SU-DHL-6 (cell line): ENCODE measurements at regions not wholly inside any gene's neighbourhood (a gene's known extent, or its start where the extent isn't known, plus 50 kb on each side); places are given as distances from the start of the nearest gene placed in this dataset.

Experiments
- CTCF ChIP-seq: fragments of 200-600 bp; sonication (generic); IDR thresholded peaks from one replicate; pipeline ENCODE4 v1.5.1; 2017; ENCODE audit warnings: antibody characterized with exemption, mild to moderate bottlenecking, low read length, moderate library complexity; ENCODE audit not compliant: insufficient read depth, poor library complexity, severe bottlenecking
- EZH2phosphoT487 ChIP-seq: fragments of 200-600 bp; sonication (generic), shearing (Covaris generic); conservative IDR thresholded peaks from 2 replicates; pipeline ENCODE4 v1.6.1; 2018; ENCODE audit warnings: mild to moderate bottlenecking, antibody characterized with exemption, low read length, moderate library complexity, mixed read lengths

GRCh38 chr1:187893471-187893870, 1064.7 kb downstream of the PLA2G4A start:
- TF ChIP-seq CTCF (no peak), EZH2phosphoT487 (no peak)
